ENCODE measurements at regions not wholly inside any gene's neighbourhood (a gene's known extent, or its start where the extent isn't known, plus 50 kb on each side); places are given as distances from the start of the nearest gene placed in this dataset.

DNA sequence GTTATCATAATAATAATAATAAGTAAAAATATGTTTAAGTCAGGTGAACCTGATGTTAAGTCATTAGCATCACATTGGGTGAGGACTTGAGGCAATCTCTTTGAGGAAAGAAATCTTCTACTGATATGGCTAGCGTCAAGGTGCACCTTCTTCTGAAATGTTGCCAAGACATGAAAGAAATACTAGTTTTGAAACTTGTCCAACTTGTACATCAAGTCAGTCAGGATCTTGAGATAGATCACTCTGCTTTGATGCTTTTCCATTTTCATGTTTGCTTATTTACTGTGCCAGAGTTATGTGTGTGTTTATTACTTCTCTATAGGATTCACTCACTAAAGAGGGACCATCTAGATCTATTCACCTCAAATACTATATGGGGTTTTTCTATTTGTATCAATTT, 90.0 kb upstream of the USP15 start:
- H3K9ac ChIP-seq (ENCODE audit: low read length), result no peak overlapping the region
- no peak overlapping the region for H3K27ac ChIP-seq (ENCODE audit: low read depth, low read length)
- no peaks in the 10 kb centered on the region; the same call in 1 of the 2 replicates for H3K27me3 ChIP-seq (ENCODE audit: low read length)
- no peaks in the 10 kb centered on the region for H3K9me2 ChIP-seq (replicated peaks; ENCODE audit: insufficient read depth, low read length)
- H2AFZ ChIP-seq (ENCODE audit: low read depth, low read length, severe bottlenecking), result no peak overlapping the region
- no peaks in the 10 kb centered on the region for H3K9me3 ChIP-seq (ENCODE audit: insufficient read depth, low read length)
- H4K20me1 ChIP-seq (ENCODE audit: low read depth, low read length), result no peaks in the 10 kb centered on the region
- no peak overlapping the region for H3K4me2 ChIP-seq (ENCODE audit: low read depth, low read length, poor library complexity, severe bottlenecking)
- no peak overlapping the region for H3K4me3 ChIP-seq (ENCODE audit: insufficient read depth, low read length, poor library complexity, severe bottlenecking)
- no peaks in the 10 kb centered on the region for H3F3A ChIP-seq (ENCODE audit: insufficient read depth)
- no peaks in the 10 kb centered on the region for H3K36me3 ChIP-seq (ENCODE audit: low read length)
- TF ChIP-seq, protein P1, sequence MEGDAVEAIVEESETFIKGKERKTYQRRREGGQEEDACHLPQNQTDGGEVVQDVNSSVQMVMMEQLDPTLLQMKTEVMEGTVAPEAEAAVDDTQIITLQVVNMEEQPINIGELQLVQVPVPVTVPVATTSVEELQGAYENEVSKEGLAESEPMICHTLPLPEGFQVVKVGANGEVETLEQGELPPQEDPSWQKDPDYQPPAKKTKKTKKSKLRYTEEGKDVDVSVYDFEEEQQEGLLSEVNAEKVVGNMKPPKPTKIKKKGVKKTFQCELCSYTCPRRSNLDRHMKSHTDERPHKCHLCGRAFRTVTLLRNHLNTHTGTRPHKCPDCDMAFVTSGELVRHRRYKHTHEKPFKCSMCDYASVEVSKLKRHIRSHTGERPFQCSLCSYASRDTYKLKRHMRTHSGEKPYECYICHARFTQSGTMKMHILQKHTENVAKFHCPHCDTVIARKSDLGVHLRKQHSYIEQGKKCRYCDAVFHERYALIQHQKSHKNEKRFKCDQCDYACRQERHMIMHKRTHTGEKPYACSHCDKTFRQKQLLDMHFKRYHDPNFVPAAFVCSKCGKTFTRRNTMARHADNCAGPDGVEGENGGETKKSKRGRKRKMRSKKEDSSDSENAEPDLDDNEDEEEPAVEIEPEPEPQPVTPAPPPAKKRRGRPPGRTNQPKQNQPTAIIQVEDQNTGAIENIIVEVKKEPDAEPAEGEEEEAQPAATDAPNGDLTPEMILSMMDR (IDR thresholded peaks at IDR 0.05; ENCODE audit: insufficient read depth, low read length, poor library complexity, severe bottlenecking), result no peak
- no peak for TF ChIP-seq EZH2phosphoT487 (conservative IDR thresholded peaks at IDR 0.05; ENCODE audit: low read length)
- H3K79me2 ChIP-seq (ENCODE audit: insufficient read depth, low read length), result no peaks in the 10 kb centered on the region

DNA sequence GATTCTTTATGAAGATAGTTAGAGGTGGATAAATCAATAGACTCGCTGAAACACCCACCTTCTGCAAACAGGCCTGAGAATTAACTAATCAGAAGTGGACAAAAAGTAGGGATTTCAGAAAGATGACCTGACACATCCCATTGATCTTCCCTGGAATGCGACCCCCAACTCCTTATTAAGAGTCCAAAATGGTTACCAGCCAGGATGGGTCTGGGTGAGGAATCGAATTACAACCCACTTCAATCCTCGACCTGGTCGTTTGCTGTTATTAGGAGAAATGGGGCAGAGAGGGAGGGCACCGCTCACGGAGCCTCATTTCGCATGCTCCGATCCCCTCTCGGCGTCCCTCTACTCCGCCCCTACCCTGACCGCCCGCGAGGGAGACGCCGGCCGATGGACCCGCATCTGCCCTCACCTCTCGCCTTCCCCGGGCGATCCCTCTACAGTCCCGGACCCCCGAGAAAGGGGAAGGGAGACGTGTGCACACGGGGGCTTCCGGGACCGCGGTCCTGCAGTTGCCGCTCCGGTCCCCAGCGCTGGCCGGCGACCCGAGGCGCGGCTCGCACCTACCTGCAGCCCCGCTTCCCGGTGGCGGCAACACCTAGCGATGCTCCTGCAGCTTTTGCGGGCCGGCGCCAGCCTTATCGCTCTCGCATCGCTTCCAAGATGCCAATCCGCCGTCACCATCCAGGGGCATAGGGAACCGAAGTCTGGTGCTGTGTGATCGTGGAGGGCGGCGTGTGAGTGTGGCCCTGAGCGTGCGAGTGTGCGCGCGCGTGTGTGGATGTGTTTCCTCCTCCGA, 69.3 kb upstream of the USP15 start:
- Histone ChIP-seq H3K27me3 (ENCODE audit: low read length) (no peaks in the 10 kb centered on the region), H3K9me2 (replicated peaks; ENCODE audit: insufficient read depth, low read length) (no peaks in the 10 kb centered on the region), H3K9ac (ENCODE audit: low read length) (no peak overlapping the region), H3K9me3 (ENCODE audit: insufficient read depth, low read length) (no peaks in the 10 kb centered on the region), H4K20me1 (ENCODE audit: low read depth, low read length) (no peaks in the 10 kb centered on the region), H3F3A (ENCODE audit: insufficient read depth) (no peaks in the 10 kb centered on the region), H2AFZ (ENCODE audit: low read depth, low read length, severe bottlenecking) (no peak overlapping the region), H3K4me3 (ENCODE audit: insufficient read depth, low read length, poor library complexity, severe bottlenecking) (no peak overlapping the region), H3K36me3 (ENCODE audit: low read length) (no peaks in the 10 kb centered on the region), H3K4me2 (ENCODE audit: low read depth, low read length, poor library complexity, severe bottlenecking) (no peak overlapping the region), H3K79me2 (ENCODE audit: insufficient read depth, low read length) (no peaks in the 10 kb centered on the region), H3K27ac (ENCODE audit: low read depth, low read length) (no peak overlapping the region)
- TF ChIP-seq, protein P1 (IDR thresholded peaks at IDR 0.05; ENCODE audit: insufficient read depth, low read length, poor library complexity, severe bottlenecking), result no peak
- no peak for TF ChIP-seq EZH2phosphoT487 (conservative IDR thresholded peaks at IDR 0.05; ENCODE audit: low read length)

DNA sequence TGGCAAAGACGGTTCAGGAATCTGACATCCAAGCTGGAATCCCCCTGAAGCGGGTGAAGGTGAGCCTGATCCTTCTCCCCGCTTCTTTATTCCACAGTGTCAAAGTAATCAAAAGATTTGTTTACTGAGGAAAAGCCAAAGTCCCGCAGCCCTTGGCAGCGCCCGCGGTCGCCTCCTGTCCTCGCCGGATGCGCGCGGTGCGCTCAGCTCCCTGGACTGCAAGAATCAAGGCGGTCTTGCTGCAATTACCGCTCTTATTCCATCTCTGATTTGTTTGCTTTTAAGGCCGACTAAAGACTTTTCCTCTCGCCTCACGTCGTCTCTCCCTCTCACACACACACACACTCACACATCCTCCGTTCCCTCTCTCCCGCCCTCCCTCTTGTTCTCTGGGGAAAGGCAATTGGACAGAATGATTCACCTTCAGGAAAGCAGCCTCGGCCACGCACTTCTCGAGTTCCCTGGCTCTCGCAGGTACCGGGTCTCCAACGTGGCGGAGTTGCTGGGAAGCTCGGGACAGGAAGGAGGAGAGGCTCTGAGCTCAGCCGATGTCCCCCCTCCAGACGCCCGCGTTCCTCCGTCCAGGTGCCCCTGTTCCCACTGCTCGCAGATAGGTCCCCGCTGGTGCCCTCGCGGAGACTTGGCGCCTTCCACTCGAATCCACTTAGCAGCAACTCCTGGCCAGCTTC, 68.6 kb upstream of the USP15 start:
- H3K79me2 ChIP-seq (ENCODE audit: insufficient read depth, low read length), result no peaks in the 10 kb centered on the region
- no peak overlapping the region for H3K27ac ChIP-seq (ENCODE audit: low read depth, low read length)
- TF ChIP-seq EZH2phosphoT487 (conservative IDR thresholded peaks at IDR 0.05; ENCODE audit: low read length), result no peak
- TF ChIP-seq, protein P1 (IDR thresholded peaks at IDR 0.05; ENCODE audit: insufficient read depth, low read length, poor library complexity, severe bottlenecking), result no peak
- no peak overlapping the region for H3K4me3 ChIP-seq (ENCODE audit: insufficient read depth, low read length, poor library complexity, severe bottlenecking)
- no peaks in the 10 kb centered on the region for H4K20me1 ChIP-seq (ENCODE audit: low read depth, low read length)
- H3K9ac ChIP-seq (ENCODE audit: low read length), result no peak overlapping the region
- H2AFZ ChIP-seq (ENCODE audit: low read depth, low read length, severe bottlenecking), result no peak overlapping the region
- no peak overlapping the region for H3K4me2 ChIP-seq (ENCODE audit: low read depth, low read length, poor library complexity, severe bottlenecking)
- H3K9me2 ChIP-seq (replicated peaks; ENCODE audit: insufficient read depth, low read length), result no peaks in the 10 kb centered on the region
- no peaks in the 10 kb centered on the region for H3K27me3 ChIP-seq (ENCODE audit: low read length)
- H3K36me3 ChIP-seq (ENCODE audit: low read length), result no peaks in the 10 kb centered on the region
- no peaks in the 10 kb centered on the region for H3F3A ChIP-seq (ENCODE audit: insufficient read depth)
- no peaks in the 10 kb centered on the region for H3K9me3 ChIP-seq (ENCODE audit: insufficient read depth, low read length)
